Duodenal mucosa (tissue), 2 donors: ENCODE measurements at regions not wholly inside any gene's neighbourhood (a gene's known extent, or its start where the extent isn't known, plus 50 kb on each side); places are given as distances from the start of the nearest gene placed in this dataset.

Experiments
- H3K27ac ChIP-seq: one replicate; pipeline ENCODE4 v1.7.0; 2013; ENCODE audit warnings: low read depth, low read length
- H3K27me3 ChIP-seq, 2 donors: one replicate each; pipeline ENCODE4 v1.7.0; 2013; ENCODE audit warnings: low read length in 2 of 2, control low read depth in 1 of 2; ENCODE audit not compliant: insufficient read depth in 2 of 2, control insufficient read depth in 1 of 2
- H3K36me3 ChIP-seq, 2 donors: one replicate each; pipeline ENCODE4 v1.7.0; 2013; ENCODE audit warnings: low read length in 2 of 2, control low read depth in 1 of 2; ENCODE audit not compliant: insufficient read depth in 2 of 2, control insufficient read depth in 1 of 2
- H3K4me1 ChIP-seq, 2 donors: one replicate each; pipeline ENCODE4 v1.7.0; 2013; ENCODE audit warnings: low read length in 2 of 2, control low read depth in 1 of 2; ENCODE audit not compliant: insufficient read depth in 2 of 2, control insufficient read depth in 1 of 2
- H3K4me3 ChIP-seq, 2 donors: one replicate each; pipeline ENCODE4 v1.7.0; 2013; ENCODE audit warnings: low read length in 2 of 2, low read depth in 1 of 2
- H3K9ac ChIP-seq, 2 donors: one replicate each; pipeline ENCODE4 v1.7.0; 2013; ENCODE audit warnings: low read length in 2 of 2, low read depth in 1 of 2
- H3K9me3 ChIP-seq, 2 donors: one replicate each; pipeline ENCODE4 v1.7.0; 2013; ENCODE audit warnings: low read length in 2 of 2, control low read depth in 1 of 2; ENCODE audit not compliant: control insufficient read depth in 1 of 2

DNA sequence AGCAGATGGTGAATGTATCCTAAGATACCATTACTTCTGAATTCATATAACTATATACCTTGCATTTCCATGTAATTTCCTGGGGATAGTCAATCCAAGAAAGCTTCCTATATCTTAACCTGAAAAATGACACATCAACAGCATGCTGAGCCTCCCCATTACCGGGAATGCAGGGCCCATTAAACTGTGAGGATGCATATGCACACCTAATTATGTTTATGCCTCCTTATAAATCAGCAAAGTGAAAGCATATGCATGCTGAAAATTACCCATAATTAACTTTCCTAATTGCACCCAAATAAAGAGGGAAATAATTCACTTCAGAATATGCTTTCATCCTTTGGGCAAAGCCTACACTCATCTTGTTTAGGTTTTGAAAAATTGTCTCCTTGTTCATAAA is 663.0 kb downstream of the KCNA4 start:
- Histone ChIP-seq H3K9me3 (no peaks in the 10 kb centered on the region), H3K36me3 (no peaks in the 10 kb centered on the region), H3K9ac (no peak overlapping the region), H3K27me3 (no peaks in the 10 kb centered on the region), H3K4me3 (no peak overlapping the region), H3K27ac (no peak overlapping the region), H3K4me1 (no peaks in the 10 kb centered on the region)

DNA sequence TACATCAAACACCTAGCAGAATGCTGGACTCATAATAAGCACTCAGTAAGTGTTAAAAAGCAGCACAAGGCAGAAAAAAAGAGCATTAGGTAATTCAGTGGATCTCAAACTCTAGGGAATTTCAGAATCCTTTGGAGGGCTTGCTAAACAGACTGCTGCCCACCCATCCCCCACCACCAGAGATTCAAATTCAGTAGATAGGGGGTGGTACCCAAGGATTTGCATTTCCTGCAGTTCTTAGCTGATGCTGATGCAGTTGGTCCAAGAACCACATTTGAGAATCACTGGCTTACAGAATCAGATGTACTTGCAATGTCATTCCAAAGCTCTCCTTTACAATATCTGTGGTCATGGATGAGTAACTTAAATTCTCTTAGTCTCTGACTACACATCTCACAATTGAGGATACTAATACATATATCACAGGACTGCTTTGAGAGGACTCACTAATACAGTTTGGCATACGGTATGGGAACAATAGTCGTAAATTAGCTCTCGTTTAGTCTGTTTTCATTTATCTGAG is 664.5 kb downstream of the KCNA4 start:
- H3K9ac ChIP-seq, result no peak overlapping the region
- no peaks in the 10 kb centered on the region for H3K27me3 ChIP-seq
- H3K4me1 ChIP-seq, result no peaks in the 10 kb centered on the region
- H3K9me3 ChIP-seq, result no peaks in the 10 kb centered on the region
- no peak overlapping the region for H3K4me3 ChIP-seq
- H3K36me3 ChIP-seq, result no peaks in the 10 kb centered on the region
- H3K27ac ChIP-seq, result no peak overlapping the region

DNA sequence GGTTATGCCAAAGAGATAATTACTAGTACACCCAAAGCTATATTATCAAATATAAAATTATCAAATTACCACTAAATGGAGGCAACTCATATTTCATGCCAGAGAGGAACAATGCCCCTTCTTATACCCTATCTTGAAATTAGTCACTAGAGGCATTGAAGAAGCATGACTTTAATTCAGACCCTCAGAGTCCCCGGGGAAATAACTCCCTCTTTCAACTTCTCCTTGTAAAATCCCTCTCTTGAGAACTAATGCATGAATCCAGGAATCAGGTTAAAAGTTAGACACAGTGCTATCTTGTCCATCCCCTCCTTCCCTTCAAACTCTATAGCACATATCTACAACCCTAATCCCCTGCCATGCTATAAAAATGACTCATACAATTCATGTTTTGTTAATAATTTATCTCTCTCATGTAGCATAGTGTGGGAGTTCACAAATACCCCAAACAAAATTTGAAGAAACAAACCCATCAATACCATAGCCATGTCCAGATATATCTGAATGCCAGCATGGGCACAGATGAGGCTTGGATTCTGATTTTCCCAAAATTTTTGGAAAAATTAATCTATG is 665.4 kb downstream of the KCNA4 start:
- Histone ChIP-seq H3K36me3 (no peaks in the 10 kb centered on the region), H3K9ac (no peak overlapping the region), H3K9me3 (no peaks in the 10 kb centered on the region), H3K27me3 (no peaks in the 10 kb centered on the region), H3K4me3 (no peak overlapping the region), H3K27ac (no peak overlapping the region), H3K4me1 (no peaks in the 10 kb centered on the region)

DNA sequence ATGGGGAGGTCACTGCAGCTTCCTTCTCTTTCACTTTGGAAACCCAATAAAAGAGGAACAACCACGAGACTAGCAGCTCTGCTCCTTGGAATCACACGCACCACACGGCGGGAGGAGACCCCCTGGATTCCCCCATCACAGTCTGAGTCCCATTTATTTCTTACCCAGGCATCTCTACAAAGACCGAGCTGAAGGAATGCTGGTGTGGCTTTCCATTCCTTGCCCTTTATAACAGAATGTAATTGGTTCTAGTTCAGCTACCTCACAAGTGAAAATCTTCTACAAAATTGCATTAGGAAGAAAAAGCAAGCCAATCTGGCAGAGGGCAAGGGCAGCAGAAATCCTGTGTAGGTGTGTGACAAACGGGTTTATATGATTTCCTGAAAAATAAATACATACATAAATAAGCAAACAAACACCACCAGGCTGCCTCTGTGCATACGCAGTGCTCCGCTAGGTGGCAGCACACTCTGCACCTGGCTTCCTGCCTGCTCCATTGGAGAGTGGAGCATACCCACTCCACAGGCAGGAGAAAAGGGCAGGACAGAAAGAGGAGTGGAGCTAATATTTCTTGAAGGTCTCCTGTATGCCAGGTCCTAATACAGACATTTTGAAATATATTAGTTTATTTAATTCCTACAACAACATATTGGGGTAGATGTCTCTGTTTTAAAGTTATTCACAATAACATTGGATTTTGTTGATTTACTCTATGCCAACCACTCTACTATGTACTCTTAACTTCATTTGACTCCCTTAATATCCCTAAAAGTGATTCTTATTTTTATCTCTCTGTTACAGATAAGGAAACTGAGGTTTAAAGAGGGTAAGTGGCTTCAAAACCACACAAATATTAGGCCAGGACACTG is 673.1 kb downstream of the KCNA4 start:
- Histone ChIP-seq H3K36me3 (no peaks in the 10 kb centered on the region), H3K4me1 (no peaks in the 10 kb centered on the region), H3K9ac (no peak overlapping the region), H3K9me3 (no peaks in the 10 kb centered on the region), H3K27ac (no peak overlapping the region), H3K4me3 (no peak overlapping the region), H3K27me3 (no peaks in the 10 kb centered on the region)

DNA sequence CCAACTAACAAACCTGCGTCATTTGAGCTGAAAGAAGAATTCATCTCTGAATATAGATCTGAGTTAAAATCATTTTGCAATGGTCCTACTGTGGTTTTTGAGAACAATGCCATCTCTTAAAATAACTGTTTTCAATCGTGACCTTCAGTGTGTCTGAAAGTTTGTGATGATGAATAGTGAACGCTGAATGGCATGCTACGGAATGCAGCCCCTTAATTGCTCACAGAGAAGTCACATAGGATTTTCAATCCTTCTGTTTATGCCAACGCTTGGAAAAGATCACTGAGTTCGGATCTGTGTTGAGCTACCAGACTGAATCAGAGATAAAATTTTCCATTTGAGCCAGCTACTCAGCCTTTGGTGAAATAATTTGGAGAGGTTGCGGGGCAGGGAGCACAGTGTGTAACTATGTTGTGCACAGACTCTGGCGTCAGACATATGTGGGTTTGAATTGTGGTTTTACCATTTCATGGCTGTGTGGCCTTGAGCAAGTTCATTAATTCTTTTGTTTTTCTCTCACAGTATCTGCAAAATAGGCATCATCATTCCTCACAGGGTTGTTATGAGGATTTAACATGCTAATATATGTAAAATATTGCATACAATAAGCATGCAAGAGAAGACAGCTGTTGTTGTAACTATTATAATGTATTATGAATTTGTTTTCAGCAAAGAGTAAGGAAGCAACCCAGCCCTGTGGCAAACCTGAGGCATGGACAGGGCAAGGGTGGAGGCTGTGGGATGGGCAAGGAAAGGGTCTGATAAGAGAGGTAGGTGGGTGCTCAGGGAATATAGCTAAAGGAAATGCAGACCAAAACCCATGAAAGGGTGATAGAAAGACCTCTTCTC is 679.9 kb downstream of the KCNA4 start:
- no peaks in the 10 kb centered on the region for H3K36me3 ChIP-seq
- H3K9me3 ChIP-seq, result no peaks in the 10 kb centered on the region
- no peaks in the 10 kb centered on the region for H3K27me3 ChIP-seq
- H3K27ac ChIP-seq, result no peak overlapping the region
- H3K9ac ChIP-seq, result no peak overlapping the region
- H3K4me3 ChIP-seq, result no peak overlapping the region
- H3K4me1 ChIP-seq, result no peaks in the 10 kb centered on the region

DNA sequence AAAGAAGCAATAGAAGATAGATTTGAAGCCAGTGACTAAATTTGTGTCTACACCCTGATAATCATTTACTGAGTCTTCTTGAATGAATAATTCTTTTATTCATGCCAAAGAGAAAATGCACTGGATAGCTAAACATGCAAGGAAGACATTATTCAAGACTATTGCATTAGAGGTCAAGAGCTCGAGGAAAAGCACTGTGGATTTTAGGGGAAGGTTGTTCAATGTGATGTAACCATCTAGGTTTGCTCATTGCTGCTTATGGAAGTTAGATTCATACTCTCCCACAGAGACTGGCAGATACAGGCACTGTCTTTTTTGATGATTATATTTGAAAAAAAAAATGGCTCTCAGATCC is 682.1 kb downstream of the KCNA4 start:
- H3K4me3 ChIP-seq, result no peak overlapping the region
- H3K4me1 ChIP-seq, result no peaks in the 10 kb centered on the region
- no peak overlapping the region for H3K27ac ChIP-seq
- H3K9me3 ChIP-seq, result no peaks in the 10 kb centered on the region
- no peaks in the 10 kb centered on the region for H3K27me3 ChIP-seq
- no peaks in the 10 kb centered on the region for H3K36me3 ChIP-seq
- H3K9ac ChIP-seq, result no peak overlapping the region

DNA sequence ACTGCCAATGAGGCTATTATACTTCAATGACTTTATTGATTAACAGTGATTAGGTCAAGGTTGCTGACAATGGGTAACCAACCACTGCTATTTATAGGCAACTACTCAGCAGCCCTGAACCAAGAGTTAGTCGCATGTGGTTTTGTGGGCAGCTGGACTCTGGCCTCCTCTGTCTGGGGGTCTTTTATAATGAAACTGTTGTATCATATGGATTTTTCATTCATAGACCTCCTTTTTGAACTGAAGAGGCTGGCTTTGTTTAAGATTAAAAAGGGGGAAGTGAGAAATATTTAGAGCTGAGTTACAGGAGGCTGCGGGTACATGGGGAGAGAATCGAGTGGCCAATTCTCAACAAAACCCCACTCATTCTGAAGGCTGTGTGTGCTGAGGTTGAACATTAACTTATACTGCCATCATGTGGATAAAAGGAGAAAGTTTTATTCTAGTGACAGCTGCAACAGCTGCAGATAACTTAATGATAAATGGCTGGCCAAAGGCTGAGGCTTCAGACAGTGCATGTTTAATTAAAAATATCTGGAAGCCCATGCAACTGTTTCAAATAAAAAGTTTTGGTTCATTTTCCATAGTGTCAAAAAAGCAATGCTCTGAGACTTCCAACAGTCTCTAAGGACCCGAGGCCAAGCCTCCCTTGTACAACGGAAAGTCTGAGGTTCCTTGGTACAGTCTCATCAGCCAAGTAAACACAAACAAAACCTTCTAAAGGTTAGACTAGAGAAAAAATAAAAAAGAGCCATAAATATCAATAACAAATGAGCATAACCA is 682.6 kb downstream of the KCNA4 start:
- Histone ChIP-seq H3K9ac (no peak overlapping the region), H3K4me1 (no peaks in the 10 kb centered on the region), H3K27me3 (no peaks in the 10 kb centered on the region), H3K4me3 (no peak overlapping the region), H3K36me3 (no peaks in the 10 kb centered on the region), H3K27ac (no peak overlapping the region), H3K9me3 (no peaks in the 10 kb centered on the region)

DNA sequence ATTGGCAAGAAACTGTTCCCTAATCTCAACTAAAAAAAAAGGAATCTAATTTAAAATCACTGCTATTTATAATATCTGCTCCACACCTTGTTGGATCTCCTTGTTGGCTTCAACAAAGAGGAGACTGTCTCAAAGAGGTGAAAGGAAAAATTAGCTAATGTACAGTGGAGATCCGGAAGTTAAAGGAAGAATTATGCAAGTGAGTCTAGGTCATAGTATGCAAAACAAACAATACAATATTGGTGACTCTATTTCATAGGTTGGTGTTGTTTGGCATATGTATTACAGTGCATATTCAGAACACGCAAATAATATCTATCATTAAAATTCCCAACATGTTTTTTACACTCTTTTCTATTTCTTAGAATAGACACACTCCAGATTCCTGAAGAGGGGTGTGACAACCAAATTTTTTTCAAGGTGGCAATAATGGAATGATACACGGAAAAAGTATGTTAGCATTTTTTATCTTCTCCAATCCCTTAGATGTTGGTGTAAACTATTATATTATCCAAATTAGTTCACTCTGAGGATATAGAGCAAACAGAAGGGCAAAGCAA is 685.3 kb downstream of the KCNA4 start:
- no peaks in the 10 kb centered on the region for H3K27me3 ChIP-seq
- H3K9me3 ChIP-seq, result no peaks in the 10 kb centered on the region
- H3K27ac ChIP-seq, result no peak overlapping the region
- H3K4me3 ChIP-seq, result no peak overlapping the region
- no peaks in the 10 kb centered on the region for H3K4me1 ChIP-seq
- H3K36me3 ChIP-seq, result no peaks in the 10 kb centered on the region
- H3K9ac ChIP-seq, result no peak overlapping the region

DNA sequence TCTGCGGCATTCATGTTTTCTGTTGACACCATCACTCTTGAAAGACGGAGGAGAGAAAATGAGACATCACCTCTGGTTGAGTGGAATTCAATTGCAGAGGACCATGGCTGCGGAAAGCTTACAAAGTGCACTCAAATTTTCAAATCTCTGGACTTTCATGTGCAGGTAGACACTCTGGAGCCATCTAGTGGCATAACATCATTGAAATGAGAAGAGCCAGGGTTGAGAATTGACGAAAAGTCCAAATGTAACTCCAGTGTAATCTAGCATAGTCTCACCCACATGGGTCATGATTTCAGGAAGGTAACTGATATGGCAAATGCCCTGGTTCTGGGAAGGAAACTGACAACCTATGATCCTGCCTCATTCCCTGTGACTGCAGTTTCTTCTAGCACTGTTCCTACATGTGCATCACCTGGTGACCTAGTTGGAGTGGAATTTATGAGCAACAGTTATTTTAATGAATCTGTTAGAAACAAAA is 687.8 kb downstream of the KCNA4 start:
- H3K9ac ChIP-seq, result no peak overlapping the region
- H3K9me3 ChIP-seq, result no peaks in the 10 kb centered on the region
- no peak overlapping the region for H3K4me3 ChIP-seq
- H3K4me1 ChIP-seq, result no peaks in the 10 kb centered on the region
- H3K36me3 ChIP-seq, result no peaks in the 10 kb centered on the region
- H3K27ac ChIP-seq, result no peak overlapping the region
- no peaks in the 10 kb centered on the region for H3K27me3 ChIP-seq
